Panc1 (cell line): ENCODE measurements at regions not wholly inside any gene's neighbourhood (a gene's known extent, or its start where the extent isn't known, plus 50 kb on each side); places are given as distances from the start of the nearest gene placed in this dataset.

Experiments used
- ATAC-seq: fragments of 200-7000 bp; cut with Tn5 transposase; 2 replicates; pipeline ENCODE4 v1.9.1; 2020; ENCODE audit warnings: mild to moderate bottlenecking, moderate library complexity
- BruUV-seq: library from RNA; stranded (reverse); fragments of 400-500 nt; replicated peaks from 2 replicates; lab custom pipeline; 2021; lab: Mats Ljungman, UMichigan
- CTCF ChIA-PET: fragments of 300-600 bp; sonication (Branson Sonifier 250); formaldehyde crosslinking; loops from one replicate; lab custom pipeline; 2022; ENCODE audit warnings: antibody characterized with exemption; lab: Charles Lee
- POLR2A ChIA-PET: fragments of 300-600 bp; sonication (Branson Sonifier 250); formaldehyde crosslinking; loops from one replicate; lab custom pipeline; 2022; ENCODE audit warnings: antibody characterized with exemption; lab: Charles Lee
- DNase-seq: peaks from one replicate; pipeline ENCODE4 v3.0.0-alpha.2; 2010; ENCODE audit warnings: low read depth, low spot score
- H3K27ac ChIP-seq: 2 replicates; pipeline ENCODE4 v1.5.1; 2011; ENCODE audit warnings: mild to moderate bottlenecking, low read length, inconsistent platforms
- H3K27me3 ChIP-seq: fragments of 200-500 bp; sonication (Bioruptor generic); 2 replicates; pipeline ENCODE4 v1.6.0; 2014; ENCODE audit warnings: low read length, inconsistent platforms; ENCODE audit not compliant: control insufficient read depth, insufficient read depth
- H3K36me3 ChIP-seq: fragments of 200-500 bp; sonication (Bioruptor generic); 2 replicates; pipeline ENCODE4 v1.5.1; 2014; ENCODE audit warnings: inconsistent platforms, mild to moderate bottlenecking, low read length, moderate library complexity; ENCODE audit not compliant: control insufficient read depth, insufficient read depth
- H3K4me1 ChIP-seq: 2 replicates; pipeline ENCODE4 v1.5.1; 2011; ENCODE audit warnings: inconsistent platforms, mild to moderate bottlenecking, low read length, moderate library complexity; ENCODE audit not compliant: control insufficient read depth, insufficient read depth
- H3K4me3 ChIP-seq, 2 experiments: 2 replicates each; pipeline ENCODE4 v1.5.1; 2011 to 2012; ENCODE audit warnings: low read depth in 2 of 2, low read length in 2 of 2, mild to moderate bottlenecking in 2 of 2, inconsistent platforms in 1 of 2, moderate library complexity in 1 of 2
- H3K9me3 ChIP-seq: fragments of 200-500 bp; sonication (Bioruptor generic); 2 replicates; pipeline ENCODE4 v1.5.1; 2014; ENCODE audit warnings: low read depth, mild to moderate bottlenecking, inconsistent platforms, low read length, moderate library complexity; ENCODE audit not compliant: control insufficient read depth, insufficient read depth
- CTCF ChIP-seq: fragments of 450-650 bp; IDR thresholded peaks from 2 replicates; pipeline ENCODE4 v1.5.1; 2017; ENCODE audit warnings: mild to moderate bottlenecking
- POLR2AphosphoS5 ChIP-seq: IDR thresholded peaks from 2 replicates; pipeline ENCODE4 v1.6.1; 2012; ENCODE audit warnings: mild to moderate bottlenecking, low read depth, low read length, moderate library complexity
- SIN3A ChIP-seq: IDR thresholded peaks from 2 replicates; pipeline ENCODE4 v1.6.1; 2012; ENCODE audit warnings: low read depth, mild to moderate bottlenecking, low read length, moderate library complexity, borderline replicate concordance; ENCODE audit not compliant: insufficient read depth
- TCF7L2 ChIP-seq: IDR thresholded peaks from 2 replicates; pipeline ENCODE4 v1.6.1; 2011; ENCODE audit warnings: mild to moderate bottlenecking, low read depth, low read length, inconsistent platforms
- in situ Hi-C: cut with HindIII; loops from 2 replicates; pipeline ENCODE4 v1.10.0; 2016; ENCODE audit warnings: low sequenced_read_pairs, low pct_unique_long_range_greater_than_20kb
- intact Hi-C: fragments of 100-400 bp; cut with micrococcal nuclease; formaldehyde crosslinking; loops from one replicate; pipeline ENCODE4 v1.10.0; 2022; ENCODE audit not compliant: unreplicated experiment
- TF ChIP-seq, protein P1 (sequence below), 2 experiments: IDR thresholded peaks; 2 replicates each; pipeline ENCODE4 v1.6.1; 2011 to 2012; ENCODE audit warnings: low read depth in 2 of 2, control low read depth in 1 of 2, low read length in 1 of 2, mild to moderate bottlenecking in 1 of 2, moderate library complexity in 1 of 2; ENCODE audit not compliant: insufficient read depth in 1 of 2

- CTCF ChIA-PET, result no interaction called here
- ATAC-seq (no peak), DNase-seq (no peak)
- in situ Hi-C loops, result no loop called here
- BruUV-seq, result no TSS peak
- Histone ChIP-seq H3K36me3 (no peaks in the 10 kb centered on the region), H3K9me3 (no peaks in the 10 kb centered on the region), H3K4me3 (no peak overlapping the region), H3K27me3 (no peaks in the 10 kb centered on the region), H3K4me1 (no peaks in the 10 kb centered on the region), H3K27ac (no peak overlapping the region)
- TF ChIP-seq, protein P1, sequence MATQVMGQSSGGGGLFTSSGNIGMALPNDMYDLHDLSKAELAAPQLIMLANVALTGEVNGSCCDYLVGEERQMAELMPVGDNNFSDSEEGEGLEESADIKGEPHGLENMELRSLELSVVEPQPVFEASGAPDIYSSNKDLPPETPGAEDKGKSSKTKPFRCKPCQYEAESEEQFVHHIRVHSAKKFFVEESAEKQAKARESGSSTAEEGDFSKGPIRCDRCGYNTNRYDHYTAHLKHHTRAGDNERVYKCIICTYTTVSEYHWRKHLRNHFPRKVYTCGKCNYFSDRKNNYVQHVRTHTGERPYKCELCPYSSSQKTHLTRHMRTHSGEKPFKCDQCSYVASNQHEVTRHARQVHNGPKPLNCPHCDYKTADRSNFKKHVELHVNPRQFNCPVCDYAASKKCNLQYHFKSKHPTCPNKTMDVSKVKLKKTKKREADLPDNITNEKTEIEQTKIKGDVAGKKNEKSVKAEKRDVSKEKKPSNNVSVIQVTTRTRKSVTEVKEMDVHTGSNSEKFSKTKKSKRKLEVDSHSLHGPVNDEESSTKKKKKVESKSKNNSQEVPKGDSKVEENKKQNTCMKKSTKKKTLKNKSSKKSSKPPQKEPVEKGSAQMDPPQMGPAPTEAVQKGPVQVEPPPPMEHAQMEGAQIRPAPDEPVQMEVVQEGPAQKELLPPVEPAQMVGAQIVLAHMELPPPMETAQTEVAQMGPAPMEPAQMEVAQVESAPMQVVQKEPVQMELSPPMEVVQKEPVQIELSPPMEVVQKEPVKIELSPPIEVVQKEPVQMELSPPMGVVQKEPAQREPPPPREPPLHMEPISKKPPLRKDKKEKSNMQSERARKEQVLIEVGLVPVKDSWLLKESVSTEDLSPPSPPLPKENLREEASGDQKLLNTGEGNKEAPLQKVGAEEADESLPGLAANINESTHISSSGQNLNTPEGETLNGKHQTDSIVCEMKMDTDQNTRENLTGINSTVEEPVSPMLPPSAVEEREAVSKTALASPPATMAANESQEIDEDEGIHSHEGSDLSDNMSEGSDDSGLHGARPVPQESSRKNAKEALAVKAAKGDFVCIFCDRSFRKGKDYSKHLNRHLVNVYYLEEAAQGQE (IDR thresholded peaks at IDR 0.05; ENCODE audit: insufficient read depth in 1 of 2, low read depth in 2 of 2, low read length in 1 of 2), result no peak
- TF ChIP-seq CTCF, result no peak
- no peak for TF ChIP-seq TCF7L2
- no peak for TF ChIP-seq SIN3A
- no peak for TF ChIP-seq POLR2AphosphoS5
- intact Hi-C loops, result no loop called here
- POLR2A ChIA-PET, result no interaction called here
These were observed 197.4 kb upstream of the GALNT2 start for GRCh38 chr1:229869687-229870086.

DNA sequence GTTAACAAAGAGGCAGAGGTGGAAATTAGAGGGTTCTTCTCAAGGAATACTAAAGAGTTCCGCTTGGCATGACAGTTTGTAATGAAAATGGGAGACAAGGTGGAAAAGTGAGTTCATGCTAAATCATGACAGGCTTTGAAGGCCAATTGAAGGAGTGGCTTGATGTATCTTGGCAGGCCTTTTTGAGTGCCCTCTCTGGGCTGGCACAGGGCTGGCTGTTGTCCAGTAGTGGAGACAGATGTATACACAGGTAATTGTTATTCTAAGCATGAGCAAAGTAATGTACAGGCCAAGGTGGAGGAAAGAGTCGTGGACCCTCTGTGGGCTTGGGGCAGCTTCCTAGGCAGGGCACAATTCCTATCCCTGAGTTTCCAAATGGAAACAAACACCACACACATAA is 196.7 kb upstream of the GALNT2 start:
- DNase-seq (no peak), ATAC-seq (no peak)
- H3K9me3 ChIP-seq, result no peaks in the 10 kb centered on the region
- in situ Hi-C loops, result no loop called here
- no peaks in the 10 kb centered on the region for H3K4me1 ChIP-seq
- intact Hi-C loops, result no loop called here
- CTCF ChIA-PET, result no interaction called here
- H3K36me3 ChIP-seq, result no peaks in the 10 kb centered on the region
- no peak for TF ChIP-seq TCF7L2
- no TSS peak for BruUV-seq
- no peak overlapping the region for H3K27ac ChIP-seq
- no peaks in the 10 kb centered on the region for H3K27me3 ChIP-seq
- no peak overlapping the region for H3K4me3 ChIP-seq
- POLR2A ChIA-PET, result no interaction called here

- ATAC-seq (no peak), DNase-seq (no peak)
- intact Hi-C loops, result no loop called here
- ChIA-PET CTCF (no interaction called here), POLR2A (no interaction called here)
- no peak overlapping the region for H3K27ac ChIP-seq
- in situ Hi-C loops, result no loop called here
- no peak for TF ChIP-seq SIN3A
- TF ChIP-seq TCF7L2, result no peak
- TF ChIP-seq, protein P1 (IDR thresholded peaks at IDR 0.05; ENCODE audit: insufficient read depth in 1 of 2, low read depth in 2 of 2, low read length in 1 of 2), result no peak
- TF ChIP-seq CTCF, result no peak
- TF ChIP-seq POLR2AphosphoS5, result no peak
- H3K27me3 ChIP-seq, result no peaks in the 10 kb centered on the region
- H3K4me3 ChIP-seq, result no peak overlapping the region
- no peaks in the 10 kb centered on the region for H3K4me1 ChIP-seq
- H3K36me3 ChIP-seq, result no peaks in the 10 kb centered on the region
- BruUV-seq, result no TSS peak
- H3K9me3 ChIP-seq, result no peaks in the 10 kb centered on the region
These were observed 195.9 kb upstream of the GALNT2 start for GRCh38 chr1:229871078-229871676.
